Fibroblast of upper back skin (primary cell): ENCODE measurements at regions not wholly inside any gene's neighbourhood (a gene's known extent, or its start where the extent isn't known, plus 50 kb on each side); places are given as distances from the start of the nearest gene placed in this dataset.

Experiments used
- DNase-seq: peaks from one replicate; pipeline ENCODE4 v3.0.0-alpha.2; 2013

DNA sequence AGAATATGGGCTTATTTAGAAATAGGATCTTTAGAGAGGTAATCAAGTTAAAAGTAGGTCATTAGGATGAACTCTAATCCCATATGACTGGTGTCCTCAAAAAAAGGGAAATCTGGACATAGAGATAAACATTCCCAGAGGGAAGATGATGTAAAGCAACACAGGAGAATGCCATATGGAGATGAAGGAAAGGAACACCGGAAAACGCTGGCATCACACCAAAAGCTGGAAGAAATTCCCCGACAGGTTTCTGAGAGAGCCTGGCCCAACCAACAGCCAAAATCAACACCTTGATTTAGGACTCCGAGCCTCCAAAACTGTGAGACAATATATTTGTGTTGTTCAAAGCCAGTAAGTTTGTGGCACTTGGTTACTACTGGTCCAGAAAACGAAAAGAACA, 296.7 kb downstream of the DSEL start:
- no peak for DNase-seq

DNA sequence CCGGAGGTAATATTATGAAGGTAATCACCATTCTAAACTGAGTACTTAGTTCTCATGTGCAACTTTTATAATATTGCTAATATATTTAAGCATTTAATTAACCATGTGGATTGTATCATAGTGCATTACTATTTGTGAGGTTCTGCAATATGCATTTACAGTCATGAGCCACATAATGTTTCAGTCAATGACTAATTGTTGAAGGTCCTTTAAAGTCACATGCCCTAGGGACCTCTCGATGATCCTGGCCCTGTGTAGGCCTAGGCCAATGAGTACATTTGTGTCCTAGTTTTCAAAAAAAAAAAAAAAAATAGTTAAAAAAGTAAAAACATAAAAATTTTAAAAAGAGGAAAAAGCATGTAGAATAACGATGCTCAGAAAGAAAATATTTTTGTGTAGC, 298.0 kb downstream of the DSEL start:
- DNase-seq, result no peak

DNA sequence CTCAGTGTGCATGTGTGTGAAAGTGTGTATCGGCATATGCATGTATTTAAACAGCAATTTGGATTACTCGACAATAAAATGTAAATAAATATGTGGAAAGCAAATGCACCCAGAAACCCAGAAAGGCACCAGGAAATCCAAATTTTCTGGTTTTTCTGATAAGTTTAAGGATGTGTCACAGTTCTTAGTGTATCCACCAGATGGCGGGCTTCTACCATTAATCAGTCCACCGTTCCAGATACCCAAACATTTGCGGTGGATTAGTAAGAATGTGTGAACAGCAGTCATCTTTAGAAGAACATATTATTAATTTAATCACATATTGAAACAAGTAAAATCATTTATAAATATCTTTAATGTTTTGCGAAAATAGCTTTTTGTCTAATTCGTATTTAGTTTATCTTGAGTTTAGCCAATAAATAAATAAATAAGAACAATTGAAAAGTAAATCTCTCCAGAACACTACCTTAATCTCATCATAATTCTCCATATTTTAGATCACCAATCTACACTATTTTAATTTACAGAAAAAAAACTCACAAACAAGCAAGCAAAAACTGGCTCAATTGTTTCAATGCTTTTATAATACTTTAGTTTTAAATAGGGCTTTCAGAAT, 298.9 kb downstream of the DSEL start:
- peak; percentile 65 for DNase-seq

DNA sequence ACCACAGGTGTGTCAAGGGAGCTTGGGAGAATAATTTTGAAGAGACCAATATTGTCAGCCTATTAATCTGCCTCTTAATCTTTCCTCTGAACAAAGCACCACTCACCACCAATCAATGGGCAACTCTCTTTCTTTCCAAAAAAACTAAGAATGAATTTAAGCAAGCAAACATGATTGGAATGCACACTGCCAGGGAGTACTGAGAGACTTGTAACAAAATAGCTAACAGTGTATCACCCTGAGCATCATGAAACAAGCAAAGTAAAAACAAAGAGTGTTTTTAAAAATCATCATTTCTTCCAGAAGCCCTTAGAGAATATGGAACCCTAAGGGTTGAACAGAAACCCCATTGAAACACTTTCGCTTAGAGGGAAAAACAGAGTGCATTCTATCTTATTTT, 299.7 kb downstream of the DSEL start:
- peak; percentile 16 for DNase-seq

DNA sequence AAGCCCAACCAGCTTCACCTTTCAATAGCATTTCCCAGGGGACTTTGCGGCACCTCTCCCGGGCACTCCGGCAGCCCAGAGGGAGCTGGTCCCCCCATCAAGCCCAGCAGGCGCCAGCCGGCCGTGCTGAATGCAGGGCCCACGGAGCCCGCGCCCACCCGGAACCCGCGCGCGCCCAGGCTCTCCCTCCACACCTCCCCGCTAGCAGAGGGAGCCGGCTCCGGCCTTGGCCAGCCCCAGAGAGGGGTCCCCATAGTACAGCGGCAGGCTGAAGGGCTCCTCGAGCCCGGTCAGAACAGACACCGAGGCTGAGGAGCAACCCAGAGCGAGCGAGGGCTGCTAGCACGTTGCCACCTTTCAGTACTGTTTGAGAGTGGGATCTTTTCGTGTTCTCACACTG, 300.8 kb downstream of the DSEL start:
- no peak for DNase-seq

DNA sequence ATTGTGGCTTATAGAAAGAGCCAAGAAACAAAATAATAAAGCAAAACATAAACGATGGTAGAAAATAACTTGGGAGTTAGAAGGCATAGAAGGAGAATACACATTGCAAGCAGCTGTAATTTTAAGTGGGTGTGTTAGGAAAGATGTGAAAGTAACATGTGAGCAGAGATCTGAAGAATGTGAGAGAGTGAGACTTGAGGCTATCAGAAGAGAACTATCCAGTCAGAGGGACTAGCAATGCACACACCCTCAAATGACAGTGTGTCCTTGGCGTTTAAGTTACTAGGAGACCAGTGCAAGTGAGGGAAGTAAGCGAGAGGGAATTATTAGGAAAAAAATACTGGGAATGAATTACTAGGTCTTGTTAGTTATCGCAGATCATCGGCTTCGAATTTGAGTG, 304.9 kb downstream of the DSEL start:
- DNase-seq, result peak; percentile 21

DNA sequence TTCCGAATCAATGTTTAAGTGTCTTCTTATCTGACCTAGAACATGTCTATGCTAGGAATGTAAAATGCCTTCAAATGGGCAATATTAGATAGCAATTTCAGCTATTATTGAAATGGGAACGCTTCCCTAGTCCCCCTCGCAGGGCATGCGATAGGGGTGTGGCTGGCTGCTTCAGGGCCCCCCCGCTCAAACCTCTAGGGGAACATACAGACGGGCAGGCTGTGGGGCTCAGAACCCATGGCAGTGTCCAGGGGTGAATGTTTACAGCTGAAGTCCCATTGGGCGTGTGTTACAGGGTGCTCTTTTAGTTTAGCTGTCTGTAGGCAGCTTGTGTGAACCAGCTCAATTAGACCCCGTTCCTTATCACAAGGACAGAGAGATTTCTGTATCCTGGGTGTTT, 315.9 kb downstream of the DSEL start:
- no peak for DNase-seq

DNA sequence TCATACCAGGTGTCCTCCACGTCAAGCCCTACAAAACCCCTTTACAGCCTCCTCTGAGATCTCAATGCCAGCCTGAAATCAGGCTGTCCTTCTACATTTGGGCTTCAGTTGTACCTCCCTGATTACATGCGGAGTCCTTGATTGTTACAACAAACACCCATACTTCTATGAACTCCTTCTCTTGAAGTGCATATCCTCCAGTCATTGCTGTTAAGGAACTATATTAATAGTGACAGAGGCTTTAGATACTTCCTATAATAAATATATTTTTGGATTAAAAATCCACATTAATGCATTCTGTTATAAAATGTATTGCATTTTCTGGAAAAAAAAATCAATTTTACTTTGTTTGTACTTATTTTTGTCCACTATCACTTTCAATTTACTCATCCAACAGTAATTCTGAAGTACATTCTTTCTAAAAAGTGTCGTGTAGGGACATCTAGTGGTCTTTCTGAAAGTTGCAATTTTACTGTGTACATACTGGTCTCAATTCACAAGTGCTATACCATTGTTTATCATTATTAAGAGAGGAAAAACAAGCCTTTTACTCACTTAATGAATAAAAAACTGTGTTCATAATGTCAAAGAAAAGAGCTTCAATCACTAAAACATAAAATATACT, 316.4 kb downstream of the DSEL start:
- peak; percentile 69 for DNase-seq

DNA sequence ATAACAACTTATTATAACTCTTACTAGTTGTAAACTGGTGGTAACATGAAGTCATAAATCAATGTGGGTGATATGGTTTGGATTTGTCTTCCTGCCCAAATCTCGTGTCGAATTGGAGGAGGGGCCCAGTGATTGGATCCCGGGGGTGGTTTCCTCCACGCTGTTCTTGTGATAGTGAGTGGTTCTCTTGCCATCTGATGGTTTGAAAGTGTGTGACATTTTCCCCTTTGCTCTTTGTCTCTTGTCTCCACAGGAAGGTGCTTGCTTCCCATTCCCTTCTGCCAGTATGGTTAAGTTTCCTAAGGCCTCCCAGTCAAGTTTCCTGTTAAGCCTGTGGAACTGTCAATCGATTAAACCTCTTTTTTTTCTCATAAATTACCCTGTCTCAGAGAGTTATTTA, 321.6 kb downstream of the DSEL start:
- no peak for DNase-seq

DNA sequence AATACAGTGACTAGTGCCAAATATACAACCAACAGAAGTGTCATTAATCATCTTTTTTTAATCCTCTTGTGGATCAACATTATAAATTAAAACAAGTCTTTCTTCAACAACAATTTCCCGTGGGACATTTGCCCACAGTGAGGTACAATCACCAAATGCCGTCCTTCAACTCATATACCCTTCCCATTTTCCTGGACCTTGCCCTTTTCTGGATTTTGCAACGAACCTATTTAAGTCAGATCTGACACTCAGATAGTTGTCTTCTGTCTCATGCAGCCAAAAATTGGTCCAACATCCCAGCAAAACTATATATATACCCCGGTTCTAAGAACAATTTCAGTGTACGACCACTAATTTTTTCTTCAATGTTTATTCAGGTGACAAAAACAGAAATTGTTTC, 324.0 kb downstream of the DSEL start:
- DNase-seq, result no peak

DNA sequence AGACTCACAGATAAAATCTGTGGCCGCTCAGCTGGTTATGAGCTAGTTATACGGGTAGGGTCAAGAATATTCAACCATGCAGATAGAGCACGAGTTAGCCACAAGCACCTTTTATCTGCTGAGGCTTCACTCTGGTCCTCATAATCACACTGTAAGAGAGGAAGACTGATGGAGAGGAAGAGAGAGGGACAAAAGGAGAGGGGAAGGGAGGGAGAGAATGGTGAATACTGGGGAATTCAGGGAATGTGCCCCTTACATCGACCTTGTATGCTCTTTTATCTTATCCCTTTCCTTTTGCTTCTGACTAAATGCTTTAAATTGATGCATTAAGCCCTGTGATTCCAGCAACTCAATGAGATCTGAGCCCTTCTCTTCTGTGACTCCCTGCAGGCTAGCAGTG, 333.1 kb downstream of the DSEL start:
- no peak for DNase-seq

DNA sequence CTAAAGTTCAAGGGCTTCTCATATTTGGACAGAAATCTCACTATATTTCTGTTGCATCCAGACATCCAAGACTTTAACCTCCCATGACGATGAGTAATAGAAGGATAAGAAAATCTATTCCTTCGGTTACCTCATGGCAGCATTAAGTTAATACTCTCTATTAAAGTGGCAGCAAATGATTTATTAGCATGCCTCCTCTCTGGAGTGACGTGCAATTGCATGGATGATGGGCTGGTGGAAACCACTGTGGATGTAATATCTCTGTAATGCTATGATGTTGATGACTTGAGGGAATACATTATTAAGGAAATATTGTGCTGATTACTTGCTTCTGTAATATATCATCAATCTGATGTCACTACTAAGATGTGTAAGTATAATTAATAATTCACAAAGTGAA, 336.8 kb downstream of the DSEL start:
- DNase-seq, result peak; percentile 6

DNA sequence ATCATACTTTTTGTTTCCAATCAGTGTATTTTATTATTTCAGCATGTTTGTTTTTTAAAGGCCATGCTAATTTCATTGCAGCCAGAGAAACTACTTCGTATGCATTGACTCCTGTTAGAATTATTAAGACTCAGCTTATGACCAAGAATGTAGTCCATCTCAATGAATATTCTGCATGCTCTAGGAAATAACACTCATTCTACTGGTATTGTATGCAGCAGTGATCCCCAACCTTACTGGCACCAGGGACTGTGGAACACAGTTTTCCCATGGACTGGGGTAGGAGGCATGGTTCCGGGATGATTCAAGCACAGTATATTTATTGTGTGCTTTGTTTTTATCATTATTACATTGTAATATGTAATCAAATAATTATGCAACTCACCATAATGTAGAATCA, 356.9 kb downstream of the DSEL start:
- no peak for DNase-seq

DNA sequence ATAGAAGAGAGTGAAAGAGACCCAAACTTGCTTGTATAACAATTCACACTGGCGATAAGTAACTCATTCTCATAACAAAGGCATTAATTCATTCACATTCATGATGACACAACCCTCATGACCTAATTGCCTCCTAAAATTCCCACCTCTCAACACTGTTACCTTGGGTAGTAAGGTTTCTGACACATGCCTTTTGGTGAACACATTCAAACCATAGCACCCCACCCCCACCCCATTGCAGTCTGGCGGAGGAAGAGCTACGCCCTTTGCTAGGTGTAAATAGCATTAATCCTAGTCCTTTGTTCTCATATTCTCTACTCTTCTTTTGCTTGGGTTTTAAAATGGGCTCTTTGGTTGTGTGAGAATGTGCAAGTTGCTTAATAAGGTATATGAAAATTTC, 361.5 kb downstream of the DSEL start:
- DNase-seq, result no peak

DNA sequence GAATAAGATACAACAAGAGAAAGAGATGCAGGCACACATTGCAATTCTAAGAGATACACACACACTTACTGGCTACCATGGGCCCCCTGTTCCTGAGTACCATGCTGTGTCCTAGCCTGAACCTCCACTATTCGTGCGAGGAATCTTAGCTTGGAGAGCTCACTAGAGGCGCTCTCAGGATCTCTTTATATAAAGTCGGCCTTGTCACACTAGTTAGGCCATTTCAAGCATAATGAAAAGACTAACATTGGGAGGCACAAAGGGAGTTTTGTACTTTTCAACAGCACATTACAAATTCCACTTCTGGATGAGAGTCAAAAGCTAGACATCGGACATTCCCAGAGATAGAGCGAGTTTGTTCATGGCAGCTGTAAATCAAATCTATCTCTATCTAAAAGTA, 365.2 kb downstream of the DSEL start:
- DNase-seq, result no peak

DNA sequence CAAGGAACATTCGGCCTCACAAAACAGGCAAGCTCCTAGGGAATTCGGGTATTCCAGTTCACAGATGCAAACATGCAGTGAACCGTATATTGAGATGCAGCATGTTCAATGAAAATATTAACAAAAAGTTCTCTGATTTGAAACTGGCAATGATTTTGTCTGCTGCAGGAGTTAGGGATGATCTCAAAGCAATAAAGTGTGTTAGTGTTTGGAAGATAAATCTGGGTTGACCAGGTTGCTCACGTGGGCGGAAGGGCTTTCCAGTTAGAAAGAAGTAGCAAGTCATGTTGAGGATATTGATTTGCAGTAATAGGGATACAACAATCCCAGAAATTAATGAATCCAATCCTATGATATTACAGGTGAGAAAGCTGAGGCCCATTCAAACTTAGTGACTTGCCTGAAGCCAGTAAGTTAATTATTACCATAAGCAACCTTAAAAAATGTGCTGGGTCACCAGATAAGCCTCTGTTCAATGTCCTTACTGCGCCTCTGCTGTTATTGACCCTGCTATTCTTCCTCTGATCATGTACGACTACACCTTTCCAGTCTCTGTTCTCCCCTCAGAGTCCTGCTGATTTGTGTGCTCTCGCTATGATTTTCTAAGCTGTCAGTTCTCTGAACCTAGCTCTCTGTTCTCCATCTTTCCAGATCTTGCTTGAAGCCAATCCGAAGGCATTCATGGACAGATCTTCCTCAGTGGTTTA, 370.8 kb downstream of the DSEL start:
- DNase-seq, result no peak

DNA sequence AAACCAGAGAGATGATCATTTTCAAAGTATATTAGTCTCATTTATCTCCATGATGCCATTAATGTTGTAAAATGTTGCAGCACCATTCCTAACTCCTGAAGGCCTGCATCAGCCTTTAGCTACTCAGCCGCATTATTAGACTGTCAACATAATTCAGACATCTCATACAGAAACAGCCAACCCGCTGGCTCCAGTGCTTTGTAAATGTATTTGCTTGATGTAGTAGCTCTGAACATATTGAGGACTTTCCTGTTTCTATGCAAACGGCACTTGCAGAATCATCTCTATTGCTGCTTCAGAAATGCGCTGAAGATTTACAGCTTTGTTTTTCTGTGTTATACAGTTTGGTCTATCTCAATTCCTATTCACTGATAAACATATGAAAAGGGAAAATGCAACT, 372.2 kb downstream of the DSEL start:
- no peak for DNase-seq

DNA sequence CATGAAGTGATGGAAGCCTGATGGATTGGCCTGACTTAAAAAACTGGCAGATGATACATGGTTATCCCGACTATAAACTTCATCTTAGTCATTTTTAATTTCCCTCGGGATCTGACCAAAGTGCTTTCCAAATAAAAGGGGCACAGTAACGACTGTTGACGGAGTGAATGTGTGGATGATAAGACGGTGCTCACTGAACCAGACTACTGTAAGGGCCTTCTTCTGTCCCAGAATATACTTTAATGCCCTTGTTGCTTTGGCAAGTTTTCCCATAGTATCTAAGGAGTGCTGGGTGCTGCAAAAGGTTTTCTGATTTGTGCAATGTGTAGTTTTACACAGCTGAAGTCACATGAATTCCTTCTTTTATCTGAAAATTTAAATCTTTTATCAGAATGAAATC, 373.5 kb downstream of the DSEL start:
- DNase-seq, result no peak

DNA sequence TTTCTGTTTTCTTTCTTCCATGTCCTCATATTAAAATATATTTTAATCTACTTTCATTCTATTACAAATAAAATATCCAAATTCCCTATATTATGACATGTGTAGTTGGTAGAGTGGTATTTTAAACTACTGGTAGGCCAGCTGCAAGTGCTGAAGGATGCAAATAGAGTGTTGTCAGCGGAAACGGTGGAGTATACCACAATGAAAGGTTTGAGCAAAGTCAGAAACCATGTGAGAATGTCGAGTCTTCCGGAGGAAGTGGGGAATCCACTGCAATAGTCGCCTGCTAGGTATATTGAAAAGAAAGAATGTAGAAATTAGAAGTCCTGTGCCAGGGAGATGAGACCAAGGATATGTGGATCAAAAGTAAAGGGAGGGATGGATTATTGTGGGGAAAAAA, 373.9 kb downstream of the DSEL start:
- no peak for DNase-seq

DNA sequence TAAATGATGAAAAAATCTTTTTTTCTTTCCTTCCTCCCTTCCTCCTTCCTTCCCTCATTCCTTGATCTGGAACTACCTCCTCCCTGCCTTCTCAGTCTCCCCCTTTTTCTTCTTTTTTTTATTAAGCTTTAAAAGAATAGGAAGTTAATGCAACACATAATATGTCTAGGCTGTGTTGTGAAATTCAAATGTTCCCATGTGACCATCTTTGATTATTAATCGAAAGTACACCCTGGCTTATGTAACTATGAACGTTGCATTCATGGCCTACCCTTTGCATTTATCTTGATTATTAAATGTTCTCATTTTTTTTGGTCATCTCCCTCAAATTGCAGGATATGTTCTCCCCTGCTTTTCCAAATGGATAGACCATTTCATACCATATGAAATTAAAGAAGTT, 376.0 kb downstream of the DSEL start:
- DNase-seq, result no peak

DNA sequence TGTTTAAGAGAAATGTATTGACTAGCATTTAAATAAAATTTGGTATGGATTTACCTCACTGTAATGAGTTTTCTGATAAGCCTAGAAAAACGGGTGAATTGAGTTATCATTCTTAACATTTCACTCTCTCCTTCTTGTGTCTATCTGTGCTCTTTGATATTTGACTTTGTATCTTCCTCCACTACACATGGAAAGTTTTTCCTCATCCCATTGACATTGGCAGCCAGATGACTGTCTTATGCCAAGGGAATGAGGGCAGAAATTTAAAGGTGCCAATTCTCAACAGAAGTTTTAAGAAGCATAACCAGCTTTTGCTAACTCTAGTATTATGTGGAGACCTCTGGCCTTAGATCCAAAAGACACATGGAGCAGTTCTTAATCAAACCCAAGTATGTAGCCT, 376.6 kb downstream of the DSEL start:
- no peak for DNase-seq

DNA sequence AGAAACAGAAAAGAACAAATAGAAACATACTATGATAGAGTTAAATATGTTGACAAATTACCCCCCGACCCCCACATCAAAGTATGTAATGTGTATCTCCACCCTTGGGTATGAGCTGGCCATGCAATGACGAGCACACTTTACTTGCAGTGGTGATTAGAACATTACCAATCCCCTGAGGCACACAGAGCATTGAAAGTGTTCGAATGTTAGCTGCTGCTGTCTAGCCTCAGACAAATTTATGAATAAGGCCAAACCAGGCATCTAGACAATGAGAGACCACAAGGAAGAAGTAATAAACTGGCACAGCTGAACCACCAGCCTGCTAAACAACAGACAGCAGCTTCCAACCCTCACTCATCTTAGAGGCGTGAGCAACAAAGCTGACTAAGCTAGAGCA, 380.5 kb downstream of the DSEL start:
- DNase-seq, result no peak

DNA sequence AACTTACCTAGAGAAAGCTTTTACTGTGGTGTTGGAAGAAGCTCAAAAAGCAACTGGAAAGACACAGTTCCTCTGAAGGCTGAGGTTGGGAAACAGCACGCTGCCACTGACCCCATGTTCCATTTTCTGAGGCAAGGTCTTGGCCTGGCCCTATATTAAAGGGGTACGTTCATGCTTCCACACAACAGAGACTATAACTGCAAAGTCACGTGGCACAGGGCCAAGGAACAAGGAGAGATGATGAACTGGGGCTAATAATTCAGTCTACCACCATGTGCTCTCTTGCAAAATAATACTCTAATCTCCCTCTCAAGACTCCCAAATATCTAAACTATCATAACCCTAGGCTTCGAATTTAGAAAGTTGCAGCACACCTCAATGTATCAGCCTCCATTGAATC, 381.6 kb downstream of the DSEL start:
- DNase-seq, result no peak

DNA sequence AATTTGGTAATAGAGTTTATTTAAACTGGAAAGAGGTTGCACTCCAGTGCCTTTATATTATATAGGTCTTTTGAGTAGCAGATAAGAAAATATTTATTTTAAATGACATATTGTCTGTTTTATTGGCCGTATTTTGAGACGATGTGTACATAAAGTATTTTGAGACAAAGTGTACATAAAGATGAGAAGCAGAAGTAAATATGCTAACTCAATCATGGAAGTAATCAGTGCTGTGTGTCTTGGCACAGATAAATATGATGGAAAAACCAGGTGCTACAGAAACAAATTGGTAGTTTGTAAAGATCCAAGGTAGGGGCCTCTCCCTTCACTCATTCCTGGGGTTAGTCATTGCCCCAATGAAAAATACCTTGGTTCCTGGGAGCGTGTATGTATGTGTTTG, 382.9 kb downstream of the DSEL start:
- no peak for DNase-seq

DNA sequence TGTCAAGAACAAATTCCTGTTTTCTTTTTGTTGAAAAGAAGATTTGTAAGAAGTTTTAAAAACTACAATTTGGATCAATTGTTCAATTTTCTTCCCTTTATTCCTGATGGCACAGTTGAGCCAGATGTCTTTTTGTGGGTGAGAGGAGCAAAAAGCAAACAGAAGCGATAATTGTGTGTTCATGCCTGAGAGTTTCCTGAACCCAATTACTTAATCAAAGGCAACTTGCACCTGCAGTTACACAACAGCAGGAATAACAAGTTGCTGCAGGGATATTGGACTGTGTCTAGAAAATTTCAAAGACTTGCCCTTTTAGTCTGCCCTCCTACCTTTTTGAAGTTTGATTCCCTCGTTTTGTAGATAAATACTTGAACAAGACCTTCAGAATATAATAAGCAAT, 383.6 kb downstream of the DSEL start:
- no peak for DNase-seq
